HEK293 (cell line): ENCODE measurements at regions not wholly inside any gene's neighbourhood (a gene's known extent, or its start where the extent isn't known, plus 50 kb on each side); places are given as distances from the start of the nearest gene placed in this dataset.

Experiments used
- CTCF ChIA-PET: fragments of 350-600 bp; formaldehyde crosslinking; extraction: SDS; loops from one replicate; lab custom pipeline; 2021; ENCODE audit warnings: antibody characterized with exemption; lab: Yijun Ruan, JAX
- POLR2A ChIA-PET: fragments of 300-600 bp; formaldehyde crosslinking; extraction: SDS; loops from one replicate; lab custom pipeline; 2020; ENCODE audit warnings: antibody characterized with exemption, inconsistent platforms; lab: Yijun Ruan, JAX
- H3K27ac ChIP-seq: fragments of 200-500 bp; sonication (Bioruptor generic); 2 replicates; pipeline ENCODE4 v1.5.1; 2014; ENCODE audit warnings: low read depth, low read length, control low read depth, inconsistent platforms; ENCODE audit errors: extremely low read depth
- H3K36me3 ChIP-seq, 2 experiments: fragments of 200-500 bp in 1 of 2; sonication (Bioruptor generic) in 1 of 2; 1 replicate in 1 of 2; 2 replicates in 1 of 2; pipeline ENCODE4 v1.5.1; 2014 to 2017; ENCODE audit warnings: inconsistent platforms in 2 of 2, low read length in 2 of 2; ENCODE audit not compliant: control insufficient read depth in 2 of 2, insufficient read depth in 1 of 2
- H3K4me1 ChIP-seq: fragments of 200-500 bp; sonication (Bioruptor generic); 2 replicates; pipeline ENCODE4 v1.5.1; 2014; ENCODE audit warnings: mild to moderate bottlenecking, low read length, inconsistent platforms; ENCODE audit not compliant: control insufficient read depth, insufficient read depth
- H3K4me3 ChIP-seq: 2 replicates; pipeline ENCODE4 v1.5.1; 2011; ENCODE audit warnings: low read depth, mild to moderate bottlenecking, control low read depth, low read length, moderate library complexity
- H3K9me3 ChIP-seq: fragments of 200-500 bp; sonication (Bioruptor generic); 2 replicates; pipeline ENCODE4 v1.5.1; 2014; ENCODE audit warnings: low read depth, low read length, inconsistent platforms; ENCODE audit not compliant: control insufficient read depth, insufficient read depth
- GLIS1 ChIP-seq: fragments of 450-650 bp; formaldehyde crosslinking; IDR thresholded peaks from 2 replicates; pipeline ENCODE4 v1.5.1; 2016; ENCODE audit warnings: missing biosample characterization, missing genetic modification characterization
- KLF10 ChIP-seq: fragments of 450-650 bp; IDR thresholded peaks from 2 replicates; pipeline ENCODE4 v1.5.1; 2018; ENCODE audit warnings: missing biosample characterization, mild to moderate bottlenecking, missing genetic modification characterization
- KLF17 ChIP-seq: fragments of 450-650 bp; formaldehyde crosslinking; IDR thresholded peaks from 2 replicates; pipeline ENCODE4 v1.5.1; 2016; ENCODE audit warnings: missing biosample characterization, missing genetic modification characterization
- SP2 ChIP-seq: fragments of 450-650 bp; formaldehyde crosslinking; IDR thresholded peaks from 2 replicates; pipeline ENCODE4 v1.5.1; 2016; ENCODE audit warnings: missing biosample characterization, missing genetic modification characterization
- SP7 ChIP-seq: fragments of 450-650 bp; formaldehyde crosslinking; IDR thresholded peaks from 2 replicates; pipeline ENCODE4 v1.5.1; 2016; ENCODE audit warnings: missing biosample characterization, missing genetic modification characterization
- ZBTB8A ChIP-seq: fragments of 450-650 bp; formaldehyde crosslinking; IDR thresholded peaks from 2 replicates; pipeline ENCODE4 v1.5.1; 2016; ENCODE audit warnings: missing biosample characterization, missing genetic modification characterization
- ZFHX2 ChIP-seq: fragments of 450-650 bp; formaldehyde crosslinking; conservative IDR thresholded peaks from 2 replicates; pipeline ENCODE4 v1.5.1; 2016; ENCODE audit warnings: missing biosample characterization, missing genetic modification characterization
- ZFP69B ChIP-seq: fragments of 450-650 bp; formaldehyde crosslinking; IDR thresholded peaks from 2 replicates; pipeline ENCODE4 v1.5.1; 2016; ENCODE audit warnings: missing biosample characterization, missing genetic modification characterization
- ZNF138 ChIP-seq: fragments of 450-650 bp; formaldehyde crosslinking; IDR thresholded peaks from 2 replicates; pipeline ENCODE4 v1.5.1; 2016; ENCODE audit warnings: missing biosample characterization, missing genetic modification characterization, borderline replicate concordance
- ZNF169 ChIP-seq: fragments of 450-650 bp; formaldehyde crosslinking; IDR thresholded peaks from 2 replicates; pipeline ENCODE4 v1.5.1; 2016; ENCODE audit warnings: missing biosample characterization, missing genetic modification characterization
- ZNF2 ChIP-seq: fragments of 450-650 bp; formaldehyde crosslinking; IDR thresholded peaks from 2 replicates; pipeline ENCODE4 v1.5.1; 2016; ENCODE audit warnings: missing biosample characterization, missing genetic modification characterization
- ZNF223 ChIP-seq: fragments of 450-650 bp; formaldehyde crosslinking; IDR thresholded peaks from 2 replicates; pipeline ENCODE4 v1.5.1; 2016; ENCODE audit warnings: missing biosample characterization, missing genetic modification characterization
- ZNF274 ChIP-seq, 2 experiments: fragments of 200-500 bp in 1 of 2; fragments of 450-650 bp in 1 of 2; sonication (Bioruptor generic) in 1 of 2; formaldehyde crosslinking in 1 of 2; IDR thresholded peaks; 2 replicates each; pipeline versions ENCODE4 v1.5.1 to v1.6.1; 2014 to 2016; ENCODE audit warnings: borderline replicate concordance in 1 of 2, inconsistent platforms in 1 of 2, low read length in 1 of 2, missing biosample characterization in 1 of 2, missing genetic modification characterization in 1 of 2
- ZNF394 ChIP-seq: fragments of 450-650 bp; formaldehyde crosslinking; IDR thresholded peaks from 2 replicates; pipeline ENCODE4 v1.5.1; 2016; ENCODE audit warnings: missing biosample characterization, missing genetic modification characterization, mild to moderate bottlenecking, moderate library complexity, borderline replicate concordance
- ZNF404 ChIP-seq: fragments of 450-650 bp; formaldehyde crosslinking; IDR thresholded peaks from 2 replicates; pipeline ENCODE4 v1.5.1; 2017; ENCODE audit warnings: missing biosample characterization, missing genetic modification characterization
- ZNF544 ChIP-seq: fragments of 450-650 bp; formaldehyde crosslinking; IDR thresholded peaks from 2 replicates; pipeline ENCODE4 v1.5.0; 2017; ENCODE audit warnings: missing biosample characterization, missing genetic modification characterization
- ZNF555 ChIP-seq: fragments of 450-650 bp; formaldehyde crosslinking; conservative IDR thresholded peaks from 2 replicates; pipeline ENCODE4 v1.5.1; 2017; ENCODE audit warnings: missing biosample characterization, mild to moderate bottlenecking, missing genetic modification characterization, inconsistent platforms
- ZNF677 ChIP-seq: fragments of 450-650 bp; IDR thresholded peaks from 2 replicates; pipeline ENCODE4 v1.5.0; 2018; ENCODE audit warnings: missing biosample characterization, mild to moderate bottlenecking, missing genetic modification characterization, moderate library complexity
- ZNF830 ChIP-seq: fragments of 450-650 bp; IDR thresholded peaks from 2 replicates; pipeline ENCODE4 v1.5.0; 2018; ENCODE audit warnings: missing biosample characterization, missing genetic modification characterization, low read depth, mild to moderate bottlenecking, moderate library complexity
- ZSCAN16 ChIP-seq: fragments of 450-650 bp; formaldehyde crosslinking; IDR thresholded peaks from 2 replicates; pipeline ENCODE4 v1.5.1; 2016; ENCODE audit warnings: missing biosample characterization, missing genetic modification characterization

GRCh38 chr20:40757087-40757486, 68.1 kb upstream of the MAFB start:
- POLR2A ChIA-PET, result no interaction called here
- no peaks in the 10 kb centered on the region for H3K9me3 ChIP-seq
- CTCF ChIA-PET, result interaction anchor here (0.8 to 1.9 kb wide), 2 partner anchors 16 to 52 kb away, joined by 3 to 8 read pairs; no protein-coding TSS in a partner anchor

GRCh38 chr20:40758790-40759189, 69.8 kb upstream of the MAFB start:
- POLR2A ChIA-PET, result no interaction called here
- no peaks in the 10 kb centered on the region for H3K4me1 ChIP-seq
- peak; percentile 30; the same call in 1 of the 2 replicates for TF ChIP-seq GLIS1
- TF ChIP-seq ZSCAN16 (tag by site-specific recombination), result no peak
- CTCF ChIA-PET, result interaction anchor here (1.3 to 1.9 kb wide), 2 partner anchors 18 kb away, joined by 3 to 8 read pairs; no protein-coding TSS in a partner anchor
- no peak overlapping the region for H3K4me3 ChIP-seq
- no peaks in the 10 kb centered on the region for H3K9me3 ChIP-seq
- H3K36me3 ChIP-seq, result no peaks in the 10 kb centered on the region
- no peak overlapping the region for H3K27ac ChIP-seq

More at GRCh38 chr20:40757087-40757486, 68.1 kb upstream of the MAFB start:
- no peak overlapping the region for H3K4me3 ChIP-seq
- H3K36me3 ChIP-seq, result no peaks in the 10 kb centered on the region
- H3K4me1 ChIP-seq, result no peaks in the 10 kb centered on the region
- no peak for TF ChIP-seq ZNF223
- no peak for TF ChIP-seq KLF17 (tag by site-specific recombination)
- no peak for TF ChIP-seq ZFP69B (tag by site-specific recombination)
- TF ChIP-seq ZNF677 (tag by site-specific recombination), result no peak
- TF ChIP-seq ZNF555 (tag by site-specific recombination), result no peak
- no peak for TF ChIP-seq KLF10 (tag by site-specific recombination)
- no peak for TF ChIP-seq ZNF404 (tag by site-specific recombination)
- TF ChIP-seq ZBTB8A, result no peak
- no peak for TF ChIP-seq ZNF2 (tag by site-specific recombination)
- no peak for TF ChIP-seq ZNF138 (tag by site-specific recombination)
- TF ChIP-seq ZNF169 (tag by site-specific recombination), result no peak
- TF ChIP-seq ZNF274 (IDR thresholded peaks at IDR 0.05; ENCODE audit: low read length), result no peak
- TF ChIP-seq ZNF274 (tag by site-specific recombination; IDR thresholded peaks at IDR 0.05; ENCODE audit: borderline replicate concordance), result no peak
- no peak for TF ChIP-seq ZNF544
- no peak for TF ChIP-seq SP2 (tag by site-specific recombination)
- TF ChIP-seq ZFHX2, result no peak
- TF ChIP-seq, all 188 proteins: peak for 0
- H3K27ac ChIP-seq, result no peak overlapping the region

- Histone ChIP-seq H3K4me1 (no peaks in the 10 kb centered on the region), H3K9me3 (no peaks in the 10 kb centered on the region), H3K4me3 (no peak overlapping the region), H3K27ac (no peak overlapping the region), H3K36me3 (no peaks in the 10 kb centered on the region)
- POLR2A ChIA-PET, result interaction anchor here (1.0 kb wide), 1 partner anchor 71 kb away, joined by 3 read pairs; the partner anchor contains the start of gene MAFB
- CTCF ChIA-PET, result interaction anchor here (1.1 kb wide), 1 partner anchor 186 kb away, joined by 3 read pairs; no protein-coding TSS in a partner anchor
- TF ChIP-seq SP7 (tag by site-specific recombination), result no peak
- TF ChIP-seq ZNF830 (tag by site-specific recombination), result no peak
- no peak for TF ChIP-seq ZNF394
- TF ChIP-seq ZNF274 (IDR thresholded peaks at IDR 0.05; ENCODE audit: low read length), result no peak
- no peak for TF ChIP-seq ZNF274 (tag by site-specific recombination; IDR thresholded peaks at IDR 0.05; ENCODE audit: borderline replicate concordance)
- TF ChIP-seq, all 188 proteins: peak for 0
These were observed 71.4 kb upstream of the MAFB start for GRCh38 chr20:40760399-40760798.
